Hepatocyte (in vitro differentiated cells): ENCODE measurements at regions not wholly inside any gene's neighbourhood (a gene's known extent, or its start where the extent isn't known, plus 50 kb on each side); places are given as distances from the start of the nearest gene placed in this dataset.

Source experiments
- CTCF ChIP-seq: fragments of 200-600 bp; sonication (generic); IDR thresholded peaks from 2 replicates; pipeline ENCODE4 v1.5.1; 2016; ENCODE audit warnings: antibody characterized with exemption, mild to moderate bottlenecking; ENCODE audit not compliant: poor library complexity
- EZH2phosphoT487 ChIP-seq: fragments of 200-600 bp; sonication (generic); IDR thresholded peaks from one replicate; pipeline ENCODE4 v1.6.1; 2018; ENCODE audit warnings: antibody characterized with exemption, mild to moderate bottlenecking, low read depth, moderate library complexity; ENCODE audit not compliant: unreplicated experiment, severe bottlenecking

GRCh38 chr7:24129597-24129996 lies 154.4 kb upstream of the NPY start:
- TF ChIP-seq CTCF (no peak), EZH2phosphoT487 (no peak)
